Activated naive CD8-positive, alpha-beta T cell treated with anti-CD3 and anti-CD28 coated beads, Interleukin-2, amount 10 ng/mL, durations not matched to agents 7 days and 5 days (primary cell): ENCODE measurements at regions not wholly inside any gene's neighbourhood (a gene's known extent, or its start where the extent isn't known, plus 50 kb on each side); places are given as distances from the start of the nearest gene placed in this dataset.
"Not testable (repeated sequence)": the region's sequence is repeated elsewhere in the genome, so short reads cannot be mapped to it uniquely, and the experiment has no call there.

ENCODE experiments used
- ATAC-seq: fragments of 150-1000 bp; cut with Tn5 transposase; one replicate; pipeline ENCODE4 v1.10.0; 2021; ENCODE audit warnings: low read depth, moderate library complexity
- POLR2A ChIA-PET: fragments of 350-600 bp; sonication (Branson Sonifier 250); formaldehyde crosslinking; loops from one replicate; lab custom pipeline; 2021; ENCODE audit warnings: antibody characterized with exemption; lab: Charles Lee
- DNase-seq: peaks from one replicate; pipeline ENCODE4 v3.0.0; 2021
- H3K27ac Mint-ChIP-seq: one replicate; pipeline ENCODE4 v1.8.0; 2022; ENCODE audit warnings: mild to moderate bottlenecking, mixed read lengths
- H3K27me3 Mint-ChIP-seq: one replicate; pipeline ENCODE4 v1.8.0; 2022; ENCODE audit warnings: mild to moderate bottlenecking, moderate library complexity, mixed read lengths
- H3K36me3 Mint-ChIP-seq: one replicate; pipeline ENCODE4 v1.8.0; 2021; ENCODE audit warnings: mild to moderate bottlenecking, mixed read lengths
- H3K4me1 Mint-ChIP-seq: one replicate; pipeline ENCODE4 v1.8.0; 2021; ENCODE audit warnings: mixed read lengths
- H3K4me3 Mint-ChIP-seq: one replicate; pipeline ENCODE4 v1.8.0; 2022; ENCODE audit warnings: mild to moderate bottlenecking, moderate library complexity, mixed read lengths
- H3K9me3 Mint-ChIP-seq: one replicate; pipeline ENCODE4 v1.8.0; 2021; ENCODE audit warnings: mixed read lengths

DNA sequence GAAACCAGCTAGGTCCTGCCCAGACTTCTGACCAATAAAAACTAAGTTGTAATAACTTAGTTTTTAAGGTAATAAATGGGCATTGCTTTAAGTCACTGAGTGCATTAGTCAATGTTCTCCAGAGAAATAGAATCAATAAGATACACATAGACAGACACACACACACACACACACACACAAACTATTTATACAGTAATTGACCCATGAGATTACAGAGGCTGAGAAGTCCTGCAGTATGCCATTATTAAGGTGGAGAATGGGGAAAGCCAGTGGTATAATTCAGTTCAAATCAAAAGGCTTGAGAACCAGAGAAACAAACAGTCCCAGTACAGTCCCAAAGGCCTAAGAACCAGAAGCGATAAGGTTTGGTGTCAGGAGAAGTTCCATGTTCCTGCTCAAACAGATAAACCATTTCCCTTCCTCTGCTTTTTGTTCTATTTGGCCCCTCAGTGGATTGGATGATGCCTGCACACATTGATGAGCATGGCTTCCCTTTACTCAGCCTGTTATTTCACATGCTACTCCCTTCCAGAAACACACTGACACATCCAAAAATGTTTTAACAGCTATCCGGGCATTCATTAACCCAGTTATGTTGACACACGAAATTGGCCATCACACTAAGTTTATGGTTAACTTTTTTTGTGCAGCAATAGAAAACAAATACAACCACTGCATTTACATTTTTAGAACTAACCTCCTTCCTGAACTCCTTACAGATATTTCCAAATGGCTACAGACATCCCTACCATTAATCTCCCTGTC, 828.2 kb upstream of the NCAM2 start:
- Mint-ChIP-seq H3K4me3 (no peak overlapping the region), H3K27ac (no peak overlapping the region), H3K4me1 (no peaks in the 10 kb centered on the region), H3K9me3 (peaks cover 8% of the 10 kb centered on the region), H3K27me3 (no peaks in the 10 kb centered on the region), H3K36me3 (no peaks in the 10 kb centered on the region)
- ATAC-seq (no peak), DNase-seq (no peak)
- POLR2A ChIA-PET, result no interaction called here

- no peak overlapping the region for H3K27ac Mint-ChIP-seq
- H3K4me3 Mint-ChIP-seq, result no peak overlapping the region
- H3K4me1 Mint-ChIP-seq, result no peaks in the 10 kb centered on the region
- H3K36me3 Mint-ChIP-seq, result no peaks in the 10 kb centered on the region
- ATAC-seq, result no peak
- H3K27me3 Mint-ChIP-seq, result no peaks in the 10 kb centered on the region
- POLR2A ChIA-PET, result no interaction called here
- peaks cover 10% of the 10 kb centered on the region for H3K9me3 Mint-ChIP-seq
- DNase-seq, result no peak
Observed at GRCh38 chr21:20186186-20186585, 812.0 kb upstream of the NCAM2 start.

- POLR2A ChIA-PET, result no interaction called here
- peaks cover 10% of the 10 kb centered on the region for H3K9me3 Mint-ChIP-seq
- no peaks in the 10 kb centered on the region for H3K27me3 Mint-ChIP-seq
- no peaks in the 10 kb centered on the region for H3K36me3 Mint-ChIP-seq
- no peak overlapping the region for H3K27ac Mint-ChIP-seq
- H3K4me1 Mint-ChIP-seq, result no peaks in the 10 kb centered on the region
- no peak for DNase-seq
- no peak for ATAC-seq
- no peak overlapping the region for H3K4me3 Mint-ChIP-seq
Observed at GRCh38 chr21:20187028-20187427, 811.2 kb upstream of the NCAM2 start.

GRCh38 chr21:20201323-20201722, 796.9 kb upstream of the NCAM2 start:
- H3K4me3 Mint-ChIP-seq, H3K9me3 Mint-ChIP-seq, DNase-seq, H3K4me1 Mint-ChIP-seq, POLR2A ChIA-PET, ATAC-seq, H3K36me3 Mint-ChIP-seq, H3K27me3 Mint-ChIP-seq, H3K27ac Mint-ChIP-seq: not testable (repeated sequence)

DNA sequence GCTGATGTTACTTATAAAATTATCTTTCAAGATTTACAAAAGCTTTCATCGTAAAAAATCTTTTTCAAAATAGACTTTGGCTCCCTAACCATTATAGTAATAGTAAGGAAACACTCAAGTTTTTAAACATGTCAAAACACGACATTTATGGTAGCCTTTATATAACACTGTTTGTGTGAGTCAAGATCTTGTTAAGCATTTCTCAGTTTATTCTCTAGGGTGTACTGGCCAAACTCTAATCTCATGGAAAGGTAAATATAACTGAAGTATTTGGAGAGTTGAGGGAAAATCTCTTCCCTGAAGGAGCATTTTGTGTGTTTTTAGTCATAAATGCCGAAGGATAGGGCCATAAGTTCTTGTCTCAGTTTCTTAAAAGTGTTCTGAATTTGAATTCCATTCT, 790.9 kb upstream of the NCAM2 start:
- peaks cover 2% of the 10 kb centered on the region for H3K9me3 Mint-ChIP-seq
- H3K36me3 Mint-ChIP-seq, result no peaks in the 10 kb centered on the region
- no peak for ATAC-seq
- H3K27ac Mint-ChIP-seq, result no peak overlapping the region
- no peak for DNase-seq
- POLR2A ChIA-PET, result no interaction called here
- no peaks in the 10 kb centered on the region for H3K4me1 Mint-ChIP-seq
- no peak overlapping the region for H3K4me3 Mint-ChIP-seq
- no peaks in the 10 kb centered on the region for H3K27me3 Mint-ChIP-seq

- Mint-ChIP-seq H3K9me3 (peaks cover 5% of the 10 kb centered on the region), H3K27ac (no peak overlapping the region), H3K36me3 (no peaks in the 10 kb centered on the region), H3K4me1 (no peaks in the 10 kb centered on the region), H3K4me3 (no peak overlapping the region), H3K27me3 (no peaks in the 10 kb centered on the region)
- DNase-seq (no peak), ATAC-seq (no peak)
- POLR2A ChIA-PET, result no interaction called here
Observed at GRCh38 chr21:20215959-20216358, 782.2 kb upstream of the NCAM2 start.

DNA sequence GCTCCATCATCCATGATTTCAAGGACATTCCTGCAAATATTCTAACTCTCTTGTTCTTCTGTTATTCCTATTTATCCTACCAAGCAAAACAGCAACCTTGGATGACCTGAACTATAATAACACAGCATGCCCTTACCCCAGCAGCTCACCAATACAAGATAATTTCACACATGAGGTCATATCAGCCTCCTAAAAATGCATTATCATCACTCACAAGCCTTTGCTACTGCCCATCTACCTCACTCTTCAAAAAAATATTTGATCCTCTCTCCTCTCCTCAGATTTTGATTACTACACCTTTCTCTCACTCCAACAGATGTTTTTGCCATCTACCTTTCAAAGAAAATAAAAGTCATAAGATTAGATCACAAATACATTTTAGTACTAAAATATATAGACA, 777.6 kb upstream of the NCAM2 start:
- DNase-seq, result no peak
- H3K4me3 Mint-ChIP-seq, result no peak overlapping the region
- no peaks in the 10 kb centered on the region for H3K4me1 Mint-ChIP-seq
- ATAC-seq, result no peak
- POLR2A ChIA-PET, result no interaction called here
- no peaks in the 10 kb centered on the region for H3K27me3 Mint-ChIP-seq
- no peaks in the 10 kb centered on the region for H3K36me3 Mint-ChIP-seq
- no peak overlapping the region for H3K27ac Mint-ChIP-seq
- H3K9me3 Mint-ChIP-seq, result peaks cover 8% of the 10 kb centered on the region

GRCh38 chr21:20221981-20222380, 776.2 kb upstream of the NCAM2 start:
- H3K27me3 Mint-ChIP-seq, POLR2A ChIA-PET, H3K36me3 Mint-ChIP-seq, H3K9me3 Mint-ChIP-seq, H3K4me1 Mint-ChIP-seq, H3K4me3 Mint-ChIP-seq, H3K27ac Mint-ChIP-seq, ATAC-seq, DNase-seq: not testable (repeated sequence)

GRCh38 chr21:20236649-20237048, 761.6 kb upstream of the NCAM2 start:
- peaks cover 14% of the 10 kb centered on the region for H3K9me3 Mint-ChIP-seq
- H3K4me3 Mint-ChIP-seq, H3K27ac Mint-ChIP-seq, POLR2A ChIA-PET, H3K36me3 Mint-ChIP-seq, DNase-seq, ATAC-seq, H3K27me3 Mint-ChIP-seq, H3K4me1 Mint-ChIP-seq: not testable (repeated sequence)

- H3K27me3 Mint-ChIP-seq, result no peaks in the 10 kb centered on the region
- ATAC-seq (no peak), DNase-seq (no peak)
- H3K4me1 Mint-ChIP-seq, result no peaks in the 10 kb centered on the region
- H3K9me3 Mint-ChIP-seq, result no peaks in the 10 kb centered on the region
- no peak overlapping the region for H3K27ac Mint-ChIP-seq
- no peak overlapping the region for H3K4me3 Mint-ChIP-seq
- H3K36me3 Mint-ChIP-seq, result no peaks in the 10 kb centered on the region
- POLR2A ChIA-PET, result no interaction called here
Observed at GRCh38 chr21:20249401-20249800, 748.8 kb upstream of the NCAM2 start.

GRCh38 chr21:20250337-20250736, 747.9 kb upstream of the NCAM2 start:
- no peaks in the 10 kb centered on the region for H3K27me3 Mint-ChIP-seq
- H3K4me3 Mint-ChIP-seq, result no peak overlapping the region
- no peak for DNase-seq
- no peaks in the 10 kb centered on the region for H3K9me3 Mint-ChIP-seq
- no peak overlapping the region for H3K27ac Mint-ChIP-seq
- no peak for ATAC-seq
- H3K4me1 Mint-ChIP-seq, result no peaks in the 10 kb centered on the region
- no peaks in the 10 kb centered on the region for H3K36me3 Mint-ChIP-seq
- POLR2A ChIA-PET, result no interaction called here

- POLR2A ChIA-PET, result no interaction called here
- no peak overlapping the region for H3K4me3 Mint-ChIP-seq
- ATAC-seq, result no peak
- no peak overlapping the region for H3K27ac Mint-ChIP-seq
- H3K9me3 Mint-ChIP-seq, result no peaks in the 10 kb centered on the region
- H3K27me3 Mint-ChIP-seq, result no peaks in the 10 kb centered on the region
- DNase-seq, result no peak
- no peaks in the 10 kb centered on the region for H3K36me3 Mint-ChIP-seq
- H3K4me1 Mint-ChIP-seq, result no peaks in the 10 kb centered on the region
Observed at GRCh38 chr21:20253261-20253660, 744.9 kb upstream of the NCAM2 start.

- no peak for DNase-seq
- H3K36me3 Mint-ChIP-seq, result no peaks in the 10 kb centered on the region
- POLR2A ChIA-PET, result no interaction called here
- no peaks in the 10 kb centered on the region for H3K27me3 Mint-ChIP-seq
- H3K4me3 Mint-ChIP-seq, result no peak overlapping the region
- no peaks in the 10 kb centered on the region for H3K4me1 Mint-ChIP-seq
- no peak overlapping the region for H3K27ac Mint-ChIP-seq
- peaks cover 2% of the 10 kb centered on the region for H3K9me3 Mint-ChIP-seq
- ATAC-seq, result no peak
Observed at GRCh38 chr21:20254964-20255363, 743.2 kb upstream of the NCAM2 start.

GRCh38 chr21:20257052-20257740, 741.0 kb upstream of the NCAM2 start:
- POLR2A ChIA-PET, result no interaction called here
- Mint-ChIP-seq H3K4me1 (no peaks in the 10 kb centered on the region), H3K27me3 (no peaks in the 10 kb centered on the region), H3K36me3 (no peaks in the 10 kb centered on the region), H3K9me3 (peaks cover 2% of the 10 kb centered on the region), H3K4me3 (no peak overlapping the region), H3K27ac (no peak overlapping the region)
- DNase-seq (no peak), ATAC-seq (no peak)
